ENCODE measurements at regions not wholly inside any gene's neighbourhood (a gene's known extent, or its start where the extent isn't known, plus 50 kb on each side); places are given as distances from the start of the nearest gene placed in this dataset.
A peak's percentile ranks its signal among the peaks of the same experiment; 100 is the strongest.

- H3K27ac ChIP-seq (ENCODE audit: low read depth, low read length, poor library complexity, severe bottlenecking) = no peak overlapping the region
- H3K4me1 ChIP-seq (ENCODE audit: insufficient read depth, low read length, poor library complexity, severe bottlenecking) = peaks cover 38% of the 10 kb centered on the region
- H3K36me3 ChIP-seq (ENCODE audit: insufficient read depth, low read length, poor library complexity, severe bottlenecking) = no peaks in the 10 kb centered on the region
- ChIA-PET POLR2A (ENCODE audit: low non-redundant PET) (no interaction called here), CTCF (no interaction called here)
- no TSS peak for BruUV-seq (replicated peaks)
- H3K27me3 ChIP-seq (replicated peaks; ENCODE audit: insufficient read depth, low read depth, low read length, poor library complexity) = no peaks in the 10 kb centered on the region
- H3K4me3 ChIP-seq (ENCODE audit: low read depth, low read length, poor library complexity, severe bottlenecking) = no peak overlapping the region
- intact Hi-C loops (cut with micrococcal nuclease; ENCODE audit: unreplicated experiment) = no loop called here
- no peaks in the 10 kb centered on the region for H3K9me3 ChIP-seq (ENCODE audit: low read depth, low read length, poor library complexity, severe bottlenecking)
- no peak for DNase-seq (ENCODE audit: low spot score)
- TF ChIP-seq EZH2 (IDR thresholded peaks at IDR 0.05; ENCODE audit: borderline replicate concordance, low read depth, low read length, poor library complexity, severe bottlenecking) (no peak), CTCF (conservative IDR thresholded peaks at IDR 0.05; ENCODE audit: low read depth, low read length) (no peak)
Observed at GRCh38 chr1:81226603-81226928, 574.2 kb upstream of the ADGRL2 start.

DNA sequence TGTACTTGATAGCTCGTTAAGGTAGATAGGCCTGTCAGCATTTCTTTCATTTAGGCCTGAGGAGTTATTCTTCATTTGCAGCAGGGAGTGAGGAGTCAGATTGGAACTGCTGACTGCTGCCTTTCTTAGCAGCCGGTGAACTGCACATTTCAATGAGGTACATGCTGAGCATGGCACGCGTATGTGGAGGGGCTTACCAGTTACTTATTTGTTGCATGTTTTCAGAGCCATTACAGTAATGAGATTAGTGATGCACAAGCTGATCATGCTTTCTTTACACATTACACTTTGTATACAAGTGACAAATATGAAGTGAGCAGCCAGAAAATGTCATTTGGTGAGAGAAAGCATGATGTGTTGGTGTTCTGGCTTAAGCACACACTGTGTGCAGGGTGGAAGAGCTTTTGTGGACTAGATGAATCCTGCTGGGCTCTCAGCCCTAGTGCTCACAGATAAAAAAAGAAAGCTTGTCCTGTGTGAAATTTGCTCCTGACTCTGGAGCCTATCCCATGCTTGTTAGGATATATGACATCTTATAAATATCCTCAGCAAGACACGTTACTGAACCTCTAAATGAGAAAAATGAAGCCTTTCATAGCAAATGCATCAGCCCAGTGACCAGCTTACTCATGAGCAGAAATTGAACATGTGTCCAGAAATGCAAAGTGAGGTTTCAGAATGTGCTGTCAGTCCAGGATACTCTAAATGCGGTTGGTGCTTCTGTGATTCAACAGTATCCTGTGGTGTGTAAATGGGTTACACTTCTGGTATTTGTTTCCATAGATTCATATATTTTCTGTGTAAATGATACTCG, 574.7 kb upstream of the ADGRL2 start:
- no peaks in the 10 kb centered on the region for H3K36me3 ChIP-seq (ENCODE audit: insufficient read depth, low read length, poor library complexity, severe bottlenecking)
- H3K27me3 ChIP-seq (replicated peaks; ENCODE audit: insufficient read depth, low read depth, low read length, poor library complexity) = no peaks in the 10 kb centered on the region
- CTCF ChIA-PET = no interaction called here
- no peaks in the 10 kb centered on the region for H3K9me3 ChIP-seq (ENCODE audit: low read depth, low read length, poor library complexity, severe bottlenecking)
- POLR2A ChIA-PET (ENCODE audit: low non-redundant PET) = interaction anchor here (0.5 kb wide), 1 partner anchor 1255 kb away, joined by 5 read pairs; no protein-coding TSS in a partner anchor
- H3K4me1 ChIP-seq (ENCODE audit: insufficient read depth, low read length, poor library complexity, severe bottlenecking) = peaks cover 32% of the 10 kb centered on the region
- intact Hi-C loops (cut with micrococcal nuclease; ENCODE audit: unreplicated experiment) = no loop called here
- no peak overlapping the region for H3K27ac ChIP-seq (ENCODE audit: low read depth, low read length, poor library complexity, severe bottlenecking)
- TF ChIP-seq EZH2 (IDR thresholded peaks at IDR 0.05; ENCODE audit: borderline replicate concordance, low read depth, low read length, poor library complexity, severe bottlenecking) = no peak
- no peak for TF ChIP-seq CTCF (conservative IDR thresholded peaks at IDR 0.05; ENCODE audit: low read depth, low read length)
- no peak overlapping the region for H3K4me3 ChIP-seq (ENCODE audit: low read depth, low read length, poor library complexity, severe bottlenecking)
- no TSS peak for BruUV-seq (replicated peaks)
- peak; percentile 71 for DNase-seq (ENCODE audit: low spot score)

- no peak overlapping the region for H3K27ac ChIP-seq (ENCODE audit: low read depth, low read length, poor library complexity, severe bottlenecking)
- no peaks in the 10 kb centered on the region for H3K9me3 ChIP-seq (ENCODE audit: low read depth, low read length, poor library complexity, severe bottlenecking)
- no peaks in the 10 kb centered on the region for H3K27me3 ChIP-seq (replicated peaks; ENCODE audit: insufficient read depth, low read depth, low read length, poor library complexity)
- intact Hi-C loops (cut with micrococcal nuclease; ENCODE audit: unreplicated experiment) = no loop called here
- no peak for DNase-seq (ENCODE audit: low spot score)
- H3K4me3 ChIP-seq (ENCODE audit: low read depth, low read length, poor library complexity, severe bottlenecking) = no peak overlapping the region
- H3K4me1 ChIP-seq (ENCODE audit: insufficient read depth, low read length, poor library complexity, severe bottlenecking) = peaks cover 28% of the 10 kb centered on the region
- no TSS peak for BruUV-seq (replicated peaks)
- TF ChIP-seq CTCF (conservative IDR thresholded peaks at IDR 0.05; ENCODE audit: low read depth, low read length) = no peak
- TF ChIP-seq EZH2 (IDR thresholded peaks at IDR 0.05; ENCODE audit: borderline replicate concordance, low read depth, low read length, poor library complexity, severe bottlenecking) = no peak
- ChIA-PET POLR2A (ENCODE audit: low non-redundant PET) (no interaction called here), CTCF (no interaction called here)
- H3K36me3 ChIP-seq (ENCODE audit: insufficient read depth, low read length, poor library complexity, severe bottlenecking) = no peaks in the 10 kb centered on the region
Observed at GRCh38 chr1:81224222-81224621, 576.5 kb upstream of the ADGRL2 start.

All from A673 (cell line).